Endothelial cell (in vitro differentiated cells): ENCODE measurements at regions not wholly inside any gene's neighbourhood (a gene's known extent, or its start where the extent isn't known, plus 50 kb on each side); places are given as distances from the start of the nearest gene placed in this dataset.
A peak's percentile ranks its signal among the peaks of the same experiment; 100 is the strongest.
"Not testable (repeated sequence)": the region's sequence is repeated elsewhere in the genome, so short reads cannot be mapped to it uniquely, and the experiment has no call there.

Source experiments
- DNase-seq: peaks from one replicate; pipeline ENCODE4 v3.0.0; 2021; ENCODE audit warnings: low spot score
- H3K27ac Mint-ChIP-seq: one replicate; pipeline ENCODE4 v1.8.0; 2021; ENCODE audit warnings: mixed read lengths, inconsistent platforms; ENCODE audit not compliant: unreplicated experiment
- H3K27me3 Mint-ChIP-seq: one replicate; pipeline ENCODE4 v1.8.0; 2021; ENCODE audit warnings: mild to moderate bottlenecking, moderate library complexity, mixed read lengths, inconsistent platforms; ENCODE audit not compliant: unreplicated experiment
- H3K36me3 Mint-ChIP-seq: one replicate; pipeline ENCODE4 v1.8.0; 2021; ENCODE audit warnings: mild to moderate bottlenecking, low read depth, mixed read lengths, inconsistent platforms; ENCODE audit not compliant: unreplicated experiment
- H3K4me1 Mint-ChIP-seq: one replicate; pipeline ENCODE4 v1.8.0; 2021; ENCODE audit warnings: mild to moderate bottlenecking, mixed read lengths, inconsistent platforms; ENCODE audit not compliant: unreplicated experiment
- H3K4me3 Mint-ChIP-seq: one replicate; pipeline ENCODE4 v1.8.0; 2021; ENCODE audit warnings: mild to moderate bottlenecking, mixed read lengths, inconsistent platforms; ENCODE audit not compliant: unreplicated experiment
- H3K9me3 Mint-ChIP-seq: one replicate; pipeline ENCODE4 v1.8.0; 2021; ENCODE audit warnings: mixed read lengths, inconsistent platforms; ENCODE audit not compliant: unreplicated experiment
- TF ChIP-seq, protein P1 (sequence below): fragments of 200-600 bp; sonication (generic); IDR thresholded peaks from one replicate; pipeline ENCODE4 v1.5.0; 2021; ENCODE audit warnings: antibody characterized with exemption; ENCODE audit not compliant: unreplicated experiment

DNA sequence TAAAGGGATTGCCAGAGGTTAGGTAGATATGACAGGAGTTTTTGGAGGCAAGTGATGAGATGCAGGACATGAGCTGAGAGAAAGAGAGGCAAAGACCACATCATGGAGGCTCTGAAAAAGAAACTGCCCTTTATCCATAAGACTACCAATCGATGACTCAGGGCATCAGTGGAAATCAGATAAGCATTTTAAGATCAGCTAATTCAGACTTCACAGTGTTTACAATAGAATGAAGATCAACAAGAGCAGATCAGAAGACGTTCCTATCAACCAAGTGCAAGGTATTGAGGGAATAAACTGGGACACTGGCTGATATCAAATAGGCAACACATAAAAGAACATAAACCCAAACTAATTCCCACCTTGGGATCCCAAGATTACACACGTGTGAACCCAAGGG lies 227.2 kb downstream of the SLCO4C1 start:
- TF ChIP-seq, protein P1, sequence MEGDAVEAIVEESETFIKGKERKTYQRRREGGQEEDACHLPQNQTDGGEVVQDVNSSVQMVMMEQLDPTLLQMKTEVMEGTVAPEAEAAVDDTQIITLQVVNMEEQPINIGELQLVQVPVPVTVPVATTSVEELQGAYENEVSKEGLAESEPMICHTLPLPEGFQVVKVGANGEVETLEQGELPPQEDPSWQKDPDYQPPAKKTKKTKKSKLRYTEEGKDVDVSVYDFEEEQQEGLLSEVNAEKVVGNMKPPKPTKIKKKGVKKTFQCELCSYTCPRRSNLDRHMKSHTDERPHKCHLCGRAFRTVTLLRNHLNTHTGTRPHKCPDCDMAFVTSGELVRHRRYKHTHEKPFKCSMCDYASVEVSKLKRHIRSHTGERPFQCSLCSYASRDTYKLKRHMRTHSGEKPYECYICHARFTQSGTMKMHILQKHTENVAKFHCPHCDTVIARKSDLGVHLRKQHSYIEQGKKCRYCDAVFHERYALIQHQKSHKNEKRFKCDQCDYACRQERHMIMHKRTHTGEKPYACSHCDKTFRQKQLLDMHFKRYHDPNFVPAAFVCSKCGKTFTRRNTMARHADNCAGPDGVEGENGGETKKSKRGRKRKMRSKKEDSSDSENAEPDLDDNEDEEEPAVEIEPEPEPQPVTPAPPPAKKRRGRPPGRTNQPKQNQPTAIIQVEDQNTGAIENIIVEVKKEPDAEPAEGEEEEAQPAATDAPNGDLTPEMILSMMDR, result no peak
- Mint-ChIP-seq H3K9me3 (no peaks in the 10 kb centered on the region), H3K27ac (no peak overlapping the region), H3K4me1 (peaks cover 22% of the 10 kb centered on the region), H3K36me3 (no peaks in the 10 kb centered on the region), H3K27me3 (no peaks in the 10 kb centered on the region), H3K4me3 (no peak overlapping the region)
- no peak for DNase-seq

DNA sequence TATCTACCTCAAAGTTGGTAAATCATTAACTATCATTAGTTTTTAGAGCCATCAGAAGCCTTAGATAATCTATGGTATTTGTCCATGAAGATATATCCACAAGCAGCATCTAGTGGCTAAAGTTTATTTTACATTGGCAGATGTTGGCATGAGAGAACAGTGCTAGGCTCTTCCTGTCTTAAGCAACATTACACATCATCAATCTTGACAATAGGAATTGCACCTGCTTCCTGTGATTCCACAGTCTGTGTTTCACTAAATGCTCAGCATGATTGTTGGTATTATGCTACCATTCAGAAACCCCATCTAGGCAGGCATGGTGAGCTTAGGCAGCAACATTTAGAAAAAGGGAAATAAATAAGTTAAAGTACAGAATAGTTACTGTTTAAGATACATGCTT lies 246.6 kb downstream of the SLCO4C1 start:
- peaks cover 12% of the 10 kb centered on the region for H3K4me1 Mint-ChIP-seq
- TF ChIP-seq, protein P1, result no peak
- H3K36me3 Mint-ChIP-seq, result no peaks in the 10 kb centered on the region
- H3K27ac Mint-ChIP-seq, result no peak overlapping the region
- H3K27me3 Mint-ChIP-seq, result no peaks in the 10 kb centered on the region
- no peak for DNase-seq
- no peaks in the 10 kb centered on the region for H3K9me3 Mint-ChIP-seq
- no peak overlapping the region for H3K4me3 Mint-ChIP-seq

DNA sequence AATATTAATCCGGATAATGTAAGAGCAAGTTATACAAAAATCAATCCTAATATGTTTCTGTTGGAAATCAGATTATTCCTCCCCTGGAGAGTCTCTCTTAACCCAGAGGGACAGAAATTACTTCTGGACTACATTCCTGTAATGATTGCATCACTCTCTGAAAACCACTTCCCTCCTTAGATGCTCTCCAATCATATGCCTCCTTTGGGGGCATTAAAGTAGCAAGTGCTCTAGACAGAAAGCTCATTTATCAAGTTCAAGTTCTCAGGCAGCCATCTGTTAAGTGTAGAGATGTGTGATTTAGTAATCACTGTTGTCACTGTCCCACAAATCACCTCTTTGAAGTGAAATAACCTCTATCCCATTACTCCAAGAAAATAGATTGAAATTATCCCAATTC lies 247.1 kb downstream of the SLCO4C1 start:
- Mint-ChIP-seq H3K27ac (peak overlapping the region; percentile 28), H3K27me3 (no peaks in the 10 kb centered on the region), H3K4me3 (no peak overlapping the region), H3K4me1 (peaks cover 12% of the 10 kb centered on the region), H3K36me3 (no peaks in the 10 kb centered on the region), H3K9me3 (no peaks in the 10 kb centered on the region)
- TF ChIP-seq, protein P1, result no peak
- DNase-seq, result no peak

DNA sequence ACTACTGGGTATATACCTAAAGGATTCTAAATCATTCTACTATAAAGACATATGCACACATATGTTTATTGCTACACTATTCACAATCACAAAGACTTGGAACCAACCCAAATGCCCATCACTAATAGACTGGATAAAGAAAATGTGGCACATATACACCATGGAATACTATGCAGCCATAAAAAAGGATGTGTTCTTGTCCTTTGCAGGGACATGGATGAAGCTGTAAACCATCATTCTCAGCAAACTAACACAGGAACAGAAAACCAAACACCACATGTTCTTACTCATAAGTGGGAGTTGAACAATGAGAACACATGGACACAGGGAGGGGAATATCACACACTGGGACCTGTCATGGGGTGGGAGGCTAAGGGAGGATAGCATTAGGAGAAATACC lies 249.0 kb downstream of the SLCO4C1 start:
- peaks cover 12% of the 10 kb centered on the region for H3K4me1 Mint-ChIP-seq
- H3K36me3 Mint-ChIP-seq, DNase-seq, H3K27ac Mint-ChIP-seq, H3K27me3 Mint-ChIP-seq, H3K9me3 Mint-ChIP-seq, H3K4me3 Mint-ChIP-seq: not testable (repeated sequence)

DNA sequence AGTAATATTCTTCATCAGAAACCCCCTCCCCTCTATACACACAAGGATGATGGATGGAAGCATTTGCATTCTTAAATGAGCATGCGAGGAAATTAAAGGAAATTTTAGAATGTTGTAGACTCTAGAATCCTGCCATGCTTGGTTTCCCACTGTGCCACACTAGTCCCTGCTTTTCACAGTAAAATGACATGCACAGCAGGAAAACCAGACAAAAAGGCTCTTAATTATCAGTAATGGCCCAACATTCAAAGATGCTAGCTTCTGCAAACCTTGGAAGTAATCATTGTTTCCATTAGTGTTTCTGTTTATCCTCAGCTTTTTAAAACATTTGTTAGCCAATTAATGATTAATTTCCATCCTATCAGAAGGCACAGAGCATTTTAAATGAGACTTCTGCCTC lies 255.8 kb downstream of the SLCO4C1 start:
- no peaks in the 10 kb centered on the region for H3K36me3 Mint-ChIP-seq
- DNase-seq, result no peak
- no peaks in the 10 kb centered on the region for H3K27me3 Mint-ChIP-seq
- no peaks in the 10 kb centered on the region for H3K9me3 Mint-ChIP-seq
- H3K27ac Mint-ChIP-seq, result no peak overlapping the region
- TF ChIP-seq, protein P1, result no peak
- H3K4me3 Mint-ChIP-seq, result no peak overlapping the region
- H3K4me1 Mint-ChIP-seq, result no peaks in the 10 kb centered on the region

DNA sequence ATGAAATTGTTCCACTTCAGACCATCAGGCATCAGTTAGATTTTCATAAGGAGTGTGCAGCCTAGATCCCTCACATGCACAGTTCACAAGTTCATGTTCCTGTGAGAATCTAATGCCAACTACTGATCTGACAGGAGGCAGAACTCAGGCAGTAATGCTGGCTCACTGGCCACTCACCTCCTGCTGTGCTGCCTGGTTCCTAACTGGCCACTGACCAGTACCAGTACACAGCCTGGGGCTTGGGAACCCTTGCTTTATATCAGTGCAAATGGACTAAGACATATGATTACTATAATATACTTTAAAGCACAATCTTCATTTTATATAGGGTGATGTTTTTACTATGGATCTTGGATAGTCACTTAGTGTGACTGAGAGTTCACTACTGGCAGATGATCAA lies 259.2 kb downstream of the SLCO4C1 start:
- no peaks in the 10 kb centered on the region for H3K27me3 Mint-ChIP-seq
- TF ChIP-seq, protein P1, result no peak
- H3K4me3 Mint-ChIP-seq, result no peak overlapping the region
- H3K9me3 Mint-ChIP-seq, result no peaks in the 10 kb centered on the region
- no peaks in the 10 kb centered on the region for H3K36me3 Mint-ChIP-seq
- no peak overlapping the region for H3K27ac Mint-ChIP-seq
- no peak for DNase-seq
- no peaks in the 10 kb centered on the region for H3K4me1 Mint-ChIP-seq
